D341Med (cell line): ENCODE measurements at regions not wholly inside any gene's neighbourhood (a gene's known extent, or its start where the extent isn't known, plus 50 kb on each side); places are given as distances from the start of the nearest gene placed in this dataset.

Experiments used
- DNase-seq: peaks from one replicate; pipeline ENCODE4 v3.0.0; 2012; ENCODE audit warnings: low spot score

GRCh38 chr10:113420057-113420732 is 132.7 kb upstream of the HABP2 start:
- DNase-seq, result no peak

DNA sequence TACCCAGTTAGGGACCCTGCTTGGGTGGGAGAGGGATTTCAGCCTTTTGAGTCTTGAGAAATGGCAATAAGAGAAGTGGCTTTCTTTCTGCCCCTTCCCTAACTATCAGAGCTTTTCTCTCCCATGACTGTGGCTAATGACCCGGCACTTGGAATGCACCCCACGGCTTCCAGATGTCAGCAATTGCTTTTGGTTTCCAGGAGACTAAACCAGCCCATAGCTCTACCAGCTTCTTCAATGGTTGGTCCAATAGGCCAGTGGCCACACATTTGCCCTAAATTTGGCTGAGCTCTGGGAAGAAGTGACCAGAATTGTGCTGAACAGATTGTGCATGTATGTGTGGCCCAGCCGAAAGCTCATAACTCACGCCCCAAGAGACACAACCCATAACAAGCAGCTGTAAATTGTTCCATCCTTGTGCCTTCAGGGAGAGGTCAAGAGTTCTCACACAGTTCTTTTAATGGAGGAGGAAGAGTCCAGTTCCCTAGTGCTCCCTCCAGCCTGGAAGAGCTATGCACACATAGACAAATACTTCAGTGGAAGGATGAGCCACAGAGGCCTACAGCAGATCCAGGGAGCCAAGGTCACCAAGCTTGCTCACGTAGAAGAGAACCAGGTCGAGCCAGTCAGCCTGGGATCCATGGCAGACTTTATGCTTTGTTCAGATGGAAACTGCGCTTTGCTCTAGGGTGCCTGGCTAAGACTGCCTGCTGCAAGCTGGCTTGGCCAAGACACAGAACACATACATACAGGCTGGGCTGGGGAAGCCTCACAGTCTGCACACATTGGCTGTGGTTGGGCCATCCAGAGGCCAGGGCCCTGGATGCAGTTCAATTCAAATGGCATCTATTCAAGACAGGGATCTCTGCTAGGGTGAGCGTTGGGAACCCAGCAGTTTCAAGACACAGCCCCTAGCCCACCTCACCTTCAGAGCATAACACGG is 131.8 kb upstream of the HABP2 start:
- no peak for DNase-seq

- no peak for DNase-seq
Observed at GRCh38 chr10:113422371-113422770, 130.5 kb upstream of the HABP2 start.

DNA sequence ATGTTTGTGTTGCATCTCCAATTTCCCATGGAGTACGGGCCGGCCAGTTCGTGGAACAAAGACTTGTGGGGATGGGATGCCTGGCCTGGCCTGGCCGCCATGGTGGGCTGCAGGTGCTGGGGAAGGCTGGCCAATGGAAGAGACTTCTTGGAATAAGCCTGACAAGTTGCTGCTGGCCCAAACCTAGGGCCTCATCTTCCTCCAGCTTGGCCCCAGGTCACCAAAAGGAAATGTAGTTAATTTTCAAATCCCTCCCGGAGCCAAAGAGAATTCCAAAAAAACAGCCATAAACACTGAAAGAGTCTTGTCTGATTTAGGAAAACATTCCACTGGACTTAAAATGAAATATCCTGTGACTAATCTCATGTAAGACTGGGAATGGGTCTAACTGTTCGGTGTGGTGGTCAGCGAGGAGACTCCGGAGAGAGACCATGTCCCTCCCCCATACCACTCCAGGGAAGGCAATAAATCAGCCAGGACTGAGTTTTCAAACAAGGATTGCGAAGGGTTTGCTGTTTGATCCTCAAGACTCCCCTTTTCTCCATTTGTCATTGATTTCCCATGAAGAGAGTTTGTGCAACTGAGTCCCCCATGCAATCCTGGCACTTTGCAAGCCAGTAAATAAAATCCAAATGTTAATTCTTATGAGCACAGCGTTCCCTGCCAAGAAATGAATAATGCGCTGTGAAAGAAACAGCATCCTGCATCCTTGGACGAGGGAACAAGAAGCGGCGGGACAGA is 128.7 kb upstream of the HABP2 start:
- DNase-seq, result no peak

DNA sequence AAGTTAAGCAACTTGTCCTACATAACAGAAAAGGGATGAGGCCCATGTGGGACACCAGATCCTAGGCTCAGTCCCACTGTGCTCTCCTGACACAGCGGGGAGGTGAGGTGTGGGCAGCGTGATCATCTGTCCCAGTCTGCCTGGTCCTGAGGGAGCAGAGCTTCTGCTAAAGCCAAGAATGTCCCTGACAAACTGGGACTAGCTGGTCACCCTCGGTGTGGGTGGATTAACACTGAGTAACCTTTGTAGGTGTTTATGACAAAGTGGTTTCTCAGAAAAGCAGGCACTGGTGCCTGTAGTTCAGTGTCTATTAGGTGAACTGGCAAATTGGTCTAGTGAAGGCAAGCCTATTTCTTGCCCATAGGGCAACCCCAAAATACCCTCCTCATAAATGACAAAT is 127.8 kb upstream of the HABP2 start:
- DNase-seq, result no peak

DNA sequence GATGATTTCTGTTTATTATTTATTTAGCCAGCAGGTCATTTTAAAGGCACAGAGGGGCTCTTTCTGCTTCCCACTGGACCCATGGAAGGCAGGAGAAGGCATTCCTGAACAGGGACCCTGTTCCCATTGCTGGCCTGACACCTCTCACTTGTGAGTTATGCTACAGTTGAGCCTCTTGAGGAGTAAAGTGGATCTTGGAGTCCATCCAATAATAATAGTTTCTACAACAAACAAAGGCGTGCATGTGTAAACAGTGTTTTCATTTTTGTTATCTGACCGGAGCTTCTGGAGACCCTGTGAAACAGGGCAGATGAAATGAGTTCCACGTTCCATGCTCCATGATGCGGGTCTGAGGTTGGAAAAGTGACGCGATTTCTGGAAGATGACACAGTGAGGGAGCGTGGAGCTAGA is 127.3 kb upstream of the HABP2 start:
- DNase-seq, result no peak

- no peak for DNase-seq
Observed at GRCh38 chr10:113426181-113426877, 126.5 kb upstream of the HABP2 start.

- no peak for DNase-seq
Observed at GRCh38 chr10:113427236-113427735, 125.6 kb upstream of the HABP2 start.

DNA sequence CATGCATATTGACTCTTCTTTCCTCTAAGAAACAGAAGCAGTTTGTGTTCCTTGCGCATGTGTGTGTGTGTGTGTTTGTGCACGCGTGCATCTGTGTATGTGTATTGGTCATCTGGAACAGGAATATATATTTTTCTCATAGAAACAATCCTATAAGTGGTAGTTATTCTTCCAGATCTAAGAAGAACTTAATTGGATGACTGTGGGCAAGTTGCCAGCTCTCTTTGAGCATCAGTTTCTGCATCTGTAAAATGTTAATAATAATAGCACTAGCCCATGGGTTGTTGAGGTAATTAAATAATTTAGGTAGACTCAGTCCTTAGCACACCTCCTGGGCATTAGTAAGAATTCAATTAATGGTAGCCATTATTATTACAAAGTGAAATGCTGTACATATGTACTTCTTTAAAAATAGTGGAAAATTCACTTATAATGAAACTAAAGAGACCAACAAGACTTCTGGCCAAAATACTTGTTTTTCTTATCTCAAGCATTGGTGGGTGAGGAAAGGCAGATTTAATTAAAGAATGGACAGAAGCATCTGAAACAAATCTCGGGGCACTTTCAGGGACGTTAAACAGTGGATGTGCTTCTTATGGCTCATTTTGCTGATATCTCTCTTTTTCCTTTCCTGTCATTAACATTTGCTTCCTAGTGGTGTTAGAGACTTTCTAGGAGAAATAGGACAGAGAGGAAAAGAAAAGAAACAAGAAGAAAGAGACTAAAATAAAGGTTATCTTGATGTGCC is 124.9 kb upstream of the HABP2 start:
- DNase-seq, result no peak

DNA sequence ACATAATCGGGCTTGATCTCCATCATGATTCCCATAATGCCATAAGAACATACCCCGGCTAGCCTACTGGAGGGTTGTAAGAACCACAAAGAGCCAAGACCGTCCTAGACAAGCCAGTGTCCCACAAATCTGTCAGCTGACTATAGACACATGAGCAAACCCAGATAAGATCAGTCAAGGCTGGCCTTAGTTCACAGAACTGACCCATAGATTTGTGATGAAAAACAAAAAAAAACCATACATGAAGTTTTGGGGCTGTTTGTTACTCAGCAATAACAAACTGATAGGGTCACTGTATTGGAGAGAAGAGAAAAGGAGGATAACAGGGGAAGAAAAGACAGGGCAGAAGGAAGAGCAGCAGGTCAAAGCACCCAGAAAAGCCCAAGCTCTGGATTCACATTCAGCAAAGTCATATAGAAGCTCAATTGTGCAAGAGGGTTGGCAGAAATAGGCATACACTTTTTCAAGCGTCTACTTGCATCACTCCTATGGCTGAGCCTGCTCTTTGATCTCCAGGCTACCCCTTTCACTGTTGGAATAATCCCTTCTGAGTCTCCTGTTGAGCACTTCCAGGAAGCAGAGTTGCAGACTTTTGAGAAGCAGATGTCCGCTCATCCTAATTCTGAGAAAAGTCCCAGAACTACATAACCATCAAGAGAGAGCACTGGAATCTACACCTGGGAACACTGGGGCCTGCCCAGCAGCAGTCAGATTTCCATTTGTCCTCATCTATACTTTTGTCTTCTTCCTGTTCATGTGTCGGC is 122.0 kb upstream of the HABP2 start:
- no peak for DNase-seq

GRCh38 chr10:113431398-113432160 is 121.3 kb upstream of the HABP2 start:
- DNase-seq, result no peak

DNA sequence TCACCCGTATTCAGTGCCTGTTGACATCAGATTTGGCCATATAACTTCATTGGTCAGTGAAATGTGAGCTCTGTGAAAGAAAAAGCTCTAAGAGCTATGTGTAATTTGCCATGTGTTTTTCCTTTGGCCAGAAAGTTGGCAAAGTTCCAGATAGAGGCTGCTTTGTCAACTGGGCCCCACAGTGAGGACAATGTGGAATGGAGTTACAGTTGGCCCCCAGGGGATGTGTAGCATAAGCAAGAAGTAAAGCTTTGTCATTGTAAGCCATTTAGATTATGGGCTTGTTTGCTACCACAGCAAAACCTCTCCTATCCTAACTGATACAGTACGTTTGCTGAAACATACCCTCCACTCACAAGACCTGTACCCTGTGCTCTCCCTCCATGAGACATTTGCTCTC is 119.1 kb upstream of the HABP2 start:
- no peak for DNase-seq

DNA sequence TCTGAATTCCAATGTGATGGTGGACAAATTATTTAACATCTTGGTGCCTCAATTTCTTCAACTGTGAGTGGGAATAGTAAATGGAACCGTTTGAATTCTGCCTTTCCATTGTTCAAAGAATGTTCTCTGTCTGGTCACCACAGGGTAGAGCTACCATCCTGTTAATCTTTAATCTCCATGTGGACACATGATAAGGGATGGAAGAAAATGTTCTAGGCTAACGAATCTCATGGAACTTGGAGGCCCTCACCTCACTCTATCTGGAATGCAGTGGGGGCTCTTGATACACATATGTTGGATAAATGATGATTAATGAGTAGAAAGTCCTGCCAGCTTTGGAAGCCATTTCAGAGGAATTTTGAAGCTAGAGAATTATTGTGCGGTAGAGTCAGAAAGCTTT is 118.5 kb upstream of the HABP2 start:
- DNase-seq, result no peak

DNA sequence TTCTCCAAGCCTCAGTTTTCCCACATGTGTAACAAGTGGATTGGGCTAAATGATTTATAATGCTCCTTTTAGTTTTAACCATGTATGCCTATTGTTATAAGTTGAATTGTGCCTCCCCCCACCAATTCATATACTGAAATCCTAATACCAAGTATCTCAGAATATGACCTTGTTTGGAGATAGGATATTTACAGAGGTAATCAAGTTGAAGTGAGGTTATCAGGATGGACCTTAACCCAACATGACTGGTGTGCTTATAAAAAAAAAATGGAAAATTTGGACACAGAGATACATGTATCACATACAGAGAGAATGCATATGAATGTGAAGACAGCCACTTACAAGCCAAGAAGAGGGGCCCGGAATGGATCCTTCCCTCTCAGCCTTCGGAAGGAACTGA is 117.9 kb upstream of the HABP2 start:
- no peak for DNase-seq

- no peak for DNase-seq
Observed at GRCh38 chr10:113435881-113436280, 117.0 kb upstream of the HABP2 start.

- no peak for DNase-seq
Observed at GRCh38 chr10:113436851-113437250, 116.0 kb upstream of the HABP2 start.

GRCh38 chr10:113438652-113439051 is 114.2 kb upstream of the HABP2 start:
- no peak for DNase-seq

GRCh38 chr10:113441220-113441619 is 111.6 kb upstream of the HABP2 start:
- no peak for DNase-seq

DNA sequence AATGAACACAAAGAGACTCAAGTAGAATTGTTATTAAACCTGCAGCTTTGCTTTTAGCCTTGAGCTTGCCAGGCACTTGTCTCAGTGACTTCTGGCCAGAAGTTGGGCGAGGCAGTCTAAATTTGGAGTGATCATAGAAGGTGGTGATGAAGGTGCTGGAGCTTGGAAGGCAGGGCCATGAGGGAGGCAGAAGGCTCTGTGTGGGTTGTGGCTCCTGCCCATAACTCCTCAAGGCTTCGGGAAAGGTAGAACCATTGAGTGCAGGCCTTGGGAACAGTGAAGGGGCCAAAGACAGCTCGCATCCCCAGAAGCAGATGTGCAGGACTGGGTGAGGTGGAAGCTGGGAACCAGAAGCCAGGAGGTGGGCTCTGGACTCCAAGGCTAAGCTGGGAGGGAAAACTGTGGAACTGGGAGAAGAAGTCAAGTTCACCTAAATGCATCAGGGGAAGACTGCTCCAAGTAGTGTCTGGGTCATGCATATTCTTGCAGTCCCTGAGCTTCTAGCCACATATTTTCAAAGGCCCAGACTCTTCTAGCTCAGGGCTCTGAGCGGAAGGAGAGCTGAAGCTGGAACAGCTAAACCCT is 111.1 kb upstream of the HABP2 start:
- DNase-seq, result no peak
